Pancreas (tissue), 10 donors: ENCODE measurements at regions not wholly inside any gene's neighbourhood (a gene's known extent, or its start where the extent isn't known, plus 50 kb on each side); places are given as distances from the start of the nearest gene placed in this dataset.

ENCODE experiments used
- ATAC-seq, 4 donors: fragments of 200-7000 bp; cut with Tn5 transposase; one replicate each; pipeline versions ENCODE4 v1.8.0 to v1.9.1; 2020; ENCODE audit warnings: mild to moderate bottlenecking in 4 of 4, moderate library complexity in 4 of 4
- DNase-seq, 6 donors: peaks; one replicate each; pipeline ENCODE4 v3.0.0-alpha.2; 2020
- FAIRE-seq: peaks from 2 replicates; lab custom pipeline; 2012; peaks lifted over from hg19 to GRCh38; lab: Jason Lieb, UNC
- H3K27ac ChIP-seq, 4 donors: fragments of 200-600 bp; sonication (generic); 1 replicate in 3 of 4; 2 replicates in 1 of 4; pipeline versions ENCODE4 v1.5.0 to v1.8.0; 2020
- H3K27me3 ChIP-seq, 4 donors: fragments of 200-600 bp; one replicate each; pipeline ENCODE4 v1.8.0; 2021
- H3K36me3 ChIP-seq, 3 donors: fragments of 200-600 bp; sonication (generic) in 1 of 3; one replicate each; pipeline versions ENCODE4 v1.5.0 to v1.8.0; 2020 to 2021
- H3K4me1 ChIP-seq, 3 donors: fragments of 200-600 bp; one replicate each; pipeline ENCODE4 v1.8.0; 2021
- H3K4me3 ChIP-seq, 4 donors: fragments of 200-600 bp; sonication (generic) in 2 of 4; one replicate each; pipeline versions ENCODE4 v1.5.0 to v1.8.0; 2020 to 2021
- H3K9me3 ChIP-seq, 4 donors: fragments of 200-600 bp; one replicate each; pipeline ENCODE4 v1.8.0; 2021
- WGBS, 2 donors: extraction: QIAGEN DNeasy Blood & Tissue Kit; methylation state at CpG; one replicate each; pipeline ENCODE4 v1.1.7; 2013; 5-methylcytosine and 5-hydroxymethylcytosine counted together
- intact Hi-C, 3 donors: fragments of 100-400 bp; cut with DNase I; formaldehyde crosslinking; loops; one replicate each; pipeline versions ENCODE4 v1.11.1 to v1.14.2; 2022
- TF ChIP-seq, protein P1 (sequence below), 4 donors: fragments of 200-600 bp; sonication (generic) in 3 of 4; IDR thresholded peaks; one replicate each; pipeline versions ENCODE4 v1.5.0 to v1.8.0; 2021; ENCODE audit warnings: antibody characterized with exemption in 4 of 4
- donor health status: healthy with polysubstance abuse.
- donor health status: DM: no; HTN: no; CAD: no; lungs with moderate emphysema.
- donor health status: DM: no; HTN: no; CAD: no.
- donor health status: control.
- donor health status: control.
- donor health status: Bipolar disorder and iron deficiency.
- donor health status: DM: yes; HTN: yes; CAD: no.
- donor health status: DM: no; HTN: no; CAD: no.
- donor health status: DM: no; HTN: no; CAD: no.
- donor health status: DM: yes; HTN: yes; CAD: no.

DNA sequence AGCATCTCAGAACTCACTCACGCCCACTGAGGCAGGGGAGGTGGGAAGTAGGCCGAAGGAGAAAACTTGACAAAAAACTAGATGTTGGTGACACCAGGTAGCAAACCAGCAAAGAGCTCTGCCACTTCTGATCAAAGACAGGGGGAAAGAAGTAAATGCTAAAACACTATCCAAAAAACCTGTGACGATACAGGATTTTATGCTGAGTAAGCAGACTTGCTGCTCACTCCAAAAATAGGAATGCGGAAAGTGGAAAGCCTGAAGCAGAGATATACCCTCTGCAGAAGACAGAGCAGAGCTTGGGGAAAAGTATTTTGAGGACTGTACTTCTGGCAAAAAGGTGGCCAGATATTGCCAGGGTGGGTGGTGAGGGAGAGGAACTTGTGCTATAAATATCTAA is 73.3 kb upstream of the YPEL5 start:
- 76 to 88% methylated on average over 4 of the region's 4 CpGs for WGBS, 2 donors
- ATAC-seq = no peak
- no peak for FAIRE-seq
- intact Hi-C loops = no loop called here
- Histone ChIP-seq H3K4me1 (no peaks in the 10 kb centered on the region), H3K27me3 (no peaks in the 10 kb centered on the region), H3K27ac (no peak overlapping the region), H3K9me3 (no peaks in the 10 kb centered on the region), H3K36me3 (no peaks in the 10 kb centered on the region), H3K4me3 (no peak overlapping the region)
- DNase-seq = no peak
- TF ChIP-seq, protein P1, sequence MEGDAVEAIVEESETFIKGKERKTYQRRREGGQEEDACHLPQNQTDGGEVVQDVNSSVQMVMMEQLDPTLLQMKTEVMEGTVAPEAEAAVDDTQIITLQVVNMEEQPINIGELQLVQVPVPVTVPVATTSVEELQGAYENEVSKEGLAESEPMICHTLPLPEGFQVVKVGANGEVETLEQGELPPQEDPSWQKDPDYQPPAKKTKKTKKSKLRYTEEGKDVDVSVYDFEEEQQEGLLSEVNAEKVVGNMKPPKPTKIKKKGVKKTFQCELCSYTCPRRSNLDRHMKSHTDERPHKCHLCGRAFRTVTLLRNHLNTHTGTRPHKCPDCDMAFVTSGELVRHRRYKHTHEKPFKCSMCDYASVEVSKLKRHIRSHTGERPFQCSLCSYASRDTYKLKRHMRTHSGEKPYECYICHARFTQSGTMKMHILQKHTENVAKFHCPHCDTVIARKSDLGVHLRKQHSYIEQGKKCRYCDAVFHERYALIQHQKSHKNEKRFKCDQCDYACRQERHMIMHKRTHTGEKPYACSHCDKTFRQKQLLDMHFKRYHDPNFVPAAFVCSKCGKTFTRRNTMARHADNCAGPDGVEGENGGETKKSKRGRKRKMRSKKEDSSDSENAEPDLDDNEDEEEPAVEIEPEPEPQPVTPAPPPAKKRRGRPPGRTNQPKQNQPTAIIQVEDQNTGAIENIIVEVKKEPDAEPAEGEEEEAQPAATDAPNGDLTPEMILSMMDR (IDR thresholded peaks at IDR 0.05) = no peak

DNA sequence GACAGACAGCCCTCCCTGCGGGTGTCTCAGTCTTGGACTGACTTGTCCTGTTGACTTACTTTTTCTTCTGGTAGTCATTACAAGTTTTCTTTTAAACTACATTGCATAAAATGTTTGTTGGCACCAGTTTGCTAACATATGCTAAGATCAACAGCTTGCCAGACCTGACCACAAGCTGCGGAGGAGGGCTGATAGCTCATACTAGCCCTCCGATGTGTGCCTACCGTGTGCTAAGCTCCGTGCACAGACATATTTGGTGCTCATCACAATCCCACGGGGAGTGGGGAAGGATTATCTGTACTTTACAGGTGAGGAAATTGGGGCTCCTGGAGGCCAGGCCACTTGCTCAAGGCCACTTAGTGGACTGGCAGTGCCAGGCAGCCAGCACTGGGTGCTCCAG is 72.8 kb upstream of the YPEL5 start:
- WGBS, 2 donors = 43 to 70% methylated on average over 6 of the region's 6 CpGs
- intact Hi-C loops = no loop called here

DNA sequence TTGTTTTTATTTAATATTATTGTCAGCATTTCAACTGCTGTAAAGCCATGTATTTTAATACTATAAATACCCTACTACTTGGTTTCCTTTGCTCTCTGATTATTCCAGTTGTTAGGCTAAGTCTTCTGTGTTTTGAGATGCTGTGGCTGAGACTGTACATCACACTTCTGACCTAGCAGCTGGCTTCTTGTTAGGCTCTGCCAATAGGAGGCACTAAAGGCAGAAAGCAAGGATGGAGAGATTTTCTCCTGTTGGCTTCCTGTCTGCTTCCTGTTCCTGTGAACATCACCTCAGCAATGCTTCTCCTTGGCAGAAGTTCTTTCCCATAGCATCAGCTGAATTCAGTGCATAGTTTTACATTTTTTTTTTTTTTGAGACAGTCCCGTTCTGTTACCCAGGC is 68.3 kb upstream of the YPEL5 start:
- TF ChIP-seq, protein P1 (IDR thresholded peaks at IDR 0.05) = no peak
- Histone ChIP-seq H3K27ac (no peak overlapping the region), H3K4me3 (no peak overlapping the region), H3K36me3 (no peaks in the 10 kb centered on the region), H3K4me1 (no peaks in the 10 kb centered on the region), H3K27me3 (no peaks in the 10 kb centered on the region), H3K9me3 (no peaks in the 10 kb centered on the region)
- DNase-seq (no peak), ATAC-seq (no peak), FAIRE-seq (no peak)
- 72 to 74% methylated on average over 1 of the region's 1 CpG for WGBS, 2 donors
- intact Hi-C loops = no loop called here

More for the DNA sequence above, 72.8 kb upstream of the YPEL5 start:
- H3K27me3 ChIP-seq = no peaks in the 10 kb centered on the region
- no peak overlapping the region for H3K4me3 ChIP-seq
- FAIRE-seq (no peak), DNase-seq (no peak), ATAC-seq (no peak)
- TF ChIP-seq, protein P1 (IDR thresholded peaks at IDR 0.05) = no peak
- no peaks in the 10 kb centered on the region for H3K9me3 ChIP-seq
- H3K36me3 ChIP-seq = no peaks in the 10 kb centered on the region
- no peak overlapping the region for H3K27ac ChIP-seq
- no peaks in the 10 kb centered on the region for H3K4me1 ChIP-seq

DNA sequence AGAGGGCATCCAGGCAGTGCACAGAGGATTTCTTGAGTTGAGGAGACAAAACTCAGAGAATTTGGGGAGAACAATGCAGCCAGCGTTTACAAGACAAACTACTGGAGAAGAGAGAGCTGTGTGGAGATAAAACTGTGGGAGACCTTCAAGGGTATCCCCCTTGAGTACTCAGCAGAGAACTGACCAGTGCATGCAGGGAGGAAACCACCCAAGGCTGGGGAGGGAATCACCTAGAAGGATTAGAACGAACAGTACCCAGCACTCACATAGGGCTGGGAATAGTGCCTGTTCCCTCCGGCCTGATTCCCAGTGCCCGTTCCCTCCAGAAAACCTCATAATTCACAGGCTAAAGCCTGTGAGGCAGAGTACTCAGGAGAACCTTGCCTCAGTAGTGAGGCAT is 61.9 kb upstream of the YPEL5 start:
- ATAC-seq = no peak
- no peak for FAIRE-seq
- Histone ChIP-seq H3K27ac (no peak overlapping the region), H3K4me1 (no peaks in the 10 kb centered on the region), H3K4me3 (no peak overlapping the region), H3K9me3 (no peaks in the 10 kb centered on the region), H3K36me3 (no peaks in the 10 kb centered on the region), H3K27me3 (no peaks in the 10 kb centered on the region)
- intact Hi-C loops = no loop called here
- DNase-seq = no peak
- TF ChIP-seq, protein P1 (IDR thresholded peaks at IDR 0.05) = no peak
- WGBS, 2 donors = 56 to 64% methylated on average over 4 of the region's 4 CpGs

DNA sequence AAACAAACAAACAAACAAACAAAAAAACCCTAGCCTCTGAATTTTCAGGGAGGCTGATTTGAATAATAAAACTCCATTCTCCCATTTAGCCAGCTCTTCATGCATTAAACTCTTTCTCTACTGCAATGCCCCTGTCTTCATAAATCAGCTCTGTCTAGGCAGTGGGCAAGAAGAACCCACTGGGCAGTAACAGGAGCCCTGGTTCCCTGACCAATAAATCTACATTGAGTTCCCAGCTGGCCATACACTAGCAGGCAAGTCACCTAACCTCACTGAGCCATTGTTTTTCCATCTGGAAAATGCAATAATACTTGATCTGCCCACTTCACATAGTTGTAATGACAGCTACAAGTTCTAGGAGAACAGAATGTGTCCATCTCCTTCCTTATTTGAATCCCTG is 57.6 kb upstream of the YPEL5 start:
- no peak overlapping the region for H3K4me3 ChIP-seq
- peaks cover 0 to 2% (median 0%) of the 10 kb centered on the region in 4 donors for H3K27me3 ChIP-seq
- no peaks in the 10 kb centered on the region for H3K36me3 ChIP-seq
- TF ChIP-seq, protein P1 (IDR thresholded peaks at IDR 0.05) = no peak
- intact Hi-C loops = no loop called here
- no peak overlapping the region for H3K27ac ChIP-seq
- ATAC-seq = no peak
- no peaks in the 10 kb centered on the region for H3K9me3 ChIP-seq
- FAIRE-seq = no peak
- no peaks in the 10 kb centered on the region for H3K4me1 ChIP-seq
- no peak for DNase-seq
